H1 (cell line): ENCODE measurements at regions not wholly inside any gene's neighbourhood (a gene's known extent, or its start where the extent isn't known, plus 50 kb on each side); places are given as distances from the start of the nearest gene placed in this dataset.

Experiments
- CTCF ChIA-PET: fragments of 300-600 bp; sonication (Branson Sonifier 250); formaldehyde crosslinking; loops from one replicate; lab custom pipeline; 2021; ENCODE audit not compliant: partially characterized antibody; lab: Charles Lee
- POLR2A ChIA-PET: fragments of 300-600 bp; sonication (Branson Sonifier 250); formaldehyde crosslinking; loops from one replicate; lab custom pipeline; 2021; ENCODE audit warnings: inconsistent platforms; ENCODE audit not compliant: partially characterized antibody; lab: Charles Lee
- DNase-seq, 2 experiments: peaks; one replicate each; pipeline versions ENCODE4 v3.0.0 to v3.0.0-alpha.2; 2010 to 2022; ENCODE audit warnings: low spot score in 2 of 2, low read depth in 1 of 2, mixed read lengths in 1 of 2
- FAIRE-seq: peaks from 2 replicates; lab custom pipeline; 2011; peaks lifted over from hg19 to GRCh38; lab: Jason Lieb, UNC
- H2AFZ ChIP-seq: 2 replicates; pipeline ENCODE4 v1.8.1; 2012; ENCODE audit warnings: low read length, inconsistent platforms
- H2AK5ac ChIP-seq: 2 replicates; pipeline ENCODE4 v1.6.1; 2013; ENCODE audit warnings: low read depth, low read length
- H2BK120ac ChIP-seq: replicated peaks from 2 replicates; pipeline ENCODE3; 2013; ENCODE audit warnings: low read depth, low read length, inconsistent platforms
- H2BK12ac ChIP-seq: 2 replicates; pipeline ENCODE4 v1.6.1; 2013; ENCODE audit warnings: low read depth, low read length
- H2BK15ac ChIP-seq: 2 replicates; pipeline ENCODE4 v1.6.1; 2013; ENCODE audit warnings: low read length
- H2BK20ac ChIP-seq: 2 replicates; pipeline ENCODE4 v1.6.1; 2013; ENCODE audit warnings: low read length
- H2BK5ac ChIP-seq: 2 replicates; pipeline ENCODE4 v1.6.1; 2013; ENCODE audit warnings: low read depth, low read length
- H3K14ac ChIP-seq: 2 replicates; pipeline ENCODE4 v1.6.1; 2013; ENCODE audit warnings: inconsistent platforms; ENCODE audit not compliant: insufficient read length
- H3K18ac ChIP-seq: 2 replicates; pipeline ENCODE4 v1.6.1; 2013; ENCODE audit warnings: low read length; ENCODE audit errors: extremely low read depth
- H3K23ac ChIP-seq: 2 replicates; pipeline ENCODE4 v1.6.1; 2013; ENCODE audit warnings: inconsistent platforms; ENCODE audit not compliant: insufficient read length
- H3K23me2 ChIP-seq: 2 replicates; pipeline ENCODE4 v1.6.1; 2013; ENCODE audit warnings: low read depth, low read length
- H3K27ac ChIP-seq: 2 replicates; pipeline ENCODE4 v1.6.1; 2011; ENCODE audit warnings: low read depth, low read length, inconsistent platforms
- H3K27me3 ChIP-seq, 4 experiments: replicated peaks in 1 of 4; 1 replicate in 1 of 4; 2 replicates in 3 of 4; pipeline versions ENCODE4 v1.6.1 to v1.8.1; 2011 to 2013; ENCODE audit warnings: low read length in 3 of 4, mild to moderate bottlenecking in 3 of 4, inconsistent platforms in 2 of 4, mixed read lengths in 2 of 4, moderate library complexity in 1 of 4; ENCODE audit not compliant: control insufficient read depth in 3 of 4, insufficient read depth in 3 of 4; ENCODE audit errors: extremely low read depth in 1 of 4
- H3K36me3 ChIP-seq, 4 experiments: 2 replicates each; pipeline versions ENCODE4 v1.6.1 to v1.8.1; 2011 to 2013; ENCODE audit warnings: mild to moderate bottlenecking in 4 of 4, low read length in 3 of 4, moderate library complexity in 2 of 4, control low read depth in 1 of 4, inconsistent platforms in 1 of 4; ENCODE audit not compliant: insufficient read depth in 4 of 4, control insufficient read depth in 2 of 4
- H3K4ac ChIP-seq: replicated peaks from 2 replicates; pipeline ENCODE3; 2013; ENCODE audit warnings: low read length, low read depth, mixed read lengths, inconsistent platforms; ENCODE audit not compliant: insufficient read length
- H3K4me1 ChIP-seq, 4 experiments: replicated peaks in 1 of 4; 1 replicate in 1 of 4; 2 replicates in 3 of 4; pipeline versions ENCODE4 v1.6.1 to v1.8.1; 2011 to 2013; ENCODE audit warnings: low read length in 3 of 4, inconsistent platforms in 2 of 4, mixed read lengths in 1 of 4; ENCODE audit not compliant: insufficient read depth in 4 of 4, control insufficient read depth in 3 of 4
- H3K4me2 ChIP-seq, 2 experiments: 2 replicates each; pipeline versions ENCODE4 v1.6.1 to v1.8.1; 2011 to 2013; ENCODE audit warnings: low read depth in 2 of 2, low read length in 2 of 2, control low read depth in 1 of 2, inconsistent platforms in 1 of 2, mild to moderate bottlenecking in 1 of 2; ENCODE audit not compliant: insufficient read depth in 1 of 2
- H3K4me3 ChIP-seq, 4 experiments: fragments of 200-600, 300-600 bp in 1 of 4; sonication (generic), shearing (Covaris generic), sonication (Bioruptor Twin) in 1 of 4; 2 replicates each; pipeline versions ENCODE4 v1.5.1 to v1.8.1; 2011 to 2016; ENCODE audit warnings: low read length in 4 of 4, low read depth in 3 of 4, control low read depth in 2 of 4, inconsistent platforms in 2 of 4, mild to moderate bottlenecking in 2 of 4, mixed read lengths in 1 of 4, moderate library complexity in 1 of 4; ENCODE audit not compliant: insufficient read depth in 2 of 4; ENCODE audit errors: extremely low read depth in 1 of 4
- H3K56ac ChIP-seq: replicated peaks from 2 replicates; pipeline ENCODE3; 2013; ENCODE audit warnings: low read depth, mild to moderate bottlenecking, mixed read lengths, low read length, inconsistent platforms; ENCODE audit not compliant: insufficient read length
- H3K79me1 ChIP-seq: 2 replicates; pipeline ENCODE4 v1.6.1; 2013; ENCODE audit warnings: low read depth, low read length, control low read depth
- H3K79me2 ChIP-seq, 2 experiments: 2 replicates each; pipeline versions ENCODE4 v1.6.1 to v1.8.1; 2012 to 2013; ENCODE audit warnings: low read length in 2 of 2, mild to moderate bottlenecking in 2 of 2, inconsistent platforms in 1 of 2; ENCODE audit not compliant: insufficient read depth in 2 of 2, control insufficient read depth in 1 of 2
- H3K9ac ChIP-seq, 4 experiments: replicated peaks in 1 of 4; 1 replicate in 1 of 4; 2 replicates in 3 of 4; pipeline versions ENCODE4 v1.6.1 to v1.8.1; 2011 to 2013; ENCODE audit warnings: low read depth in 3 of 4, low read length in 3 of 4, control low read depth in 2 of 4, mild to moderate bottlenecking in 2 of 4, moderate library complexity in 2 of 4, inconsistent platforms in 1 of 4; ENCODE audit errors: extremely low read depth in 1 of 4
- H3K9me3 ChIP-seq, 2 experiments: 2 replicates each; pipeline versions ENCODE4 v1.6.1 to v1.8.1; 2012 to 2013; ENCODE audit warnings: mild to moderate bottlenecking in 2 of 2, moderate library complexity in 2 of 2, control low read depth in 1 of 2, inconsistent platforms in 1 of 2, low read depth in 1 of 2, low read length in 1 of 2, mixed read lengths in 1 of 2; ENCODE audit not compliant: insufficient read depth in 2 of 2
- H4K20me1 ChIP-seq, 2 experiments: replicated peaks in 1 of 2; 2 replicates each; pipeline versions ENCODE3 to v1.8.1; 2011 to 2013; ENCODE audit warnings: inconsistent platforms in 2 of 2, low read length in 2 of 2, mild to moderate bottlenecking in 1 of 2; ENCODE audit not compliant: insufficient read depth in 2 of 2, control insufficient read depth in 1 of 2
- H4K5ac ChIP-seq: 2 replicates; pipeline ENCODE4 v1.6.1; 2013; ENCODE audit warnings: low read length, low read depth, mixed read lengths, inconsistent platforms; ENCODE audit not compliant: insufficient read length
- H4K8ac ChIP-seq: 2 replicates; pipeline ENCODE4 v1.8.0; 2013; ENCODE audit warnings: mild to moderate bottlenecking, moderate library complexity, low read length, inconsistent platforms; ENCODE audit not compliant: insufficient read depth; ENCODE audit errors: extremely low read depth
- H4K91ac ChIP-seq: replicated peaks from 2 replicates; pipeline ENCODE3; 2013; ENCODE audit warnings: low read length, mixed read lengths, inconsistent platforms; ENCODE audit not compliant: insufficient read length
- ASH2L ChIP-seq: fragments of 200-600, 300-600 bp; sonication (generic); IDR thresholded peaks from one replicate; pipeline ENCODE4 v1.7.1; 2017; ENCODE audit warnings: low read length
- ATF2 ChIP-seq: IDR thresholded peaks from 2 replicates; pipeline ENCODE4 v1.6.1; 2012; ENCODE audit warnings: low read length, inconsistent platforms
- BCL11A ChIP-seq, 2 experiments: IDR thresholded peaks; one replicate each; pipeline ENCODE4 v1.6.1; 2011; ENCODE audit warnings: low read depth in 2 of 2, low read length in 2 of 2, mild to moderate bottlenecking in 2 of 2
- E2F6 ChIP-seq: IDR thresholded peaks from 2 replicates; pipeline ENCODE4 v1.6.1; 2012; ENCODE audit warnings: inconsistent platforms
- MAX ChIP-seq: IDR thresholded peaks from 2 replicates; pipeline ENCODE4 v1.6.1; 2012; ENCODE audit warnings: inconsistent platforms
- NRF1 ChIP-seq: IDR thresholded peaks from 2 replicates; pipeline ENCODE4 v1.6.1; 2011; ENCODE audit warnings: mild to moderate bottlenecking, low read depth, low read length, improper control_type of control experiment
- POU5F1 ChIP-seq: IDR thresholded peaks from 2 replicates; pipeline ENCODE4 v1.6.1; 2011; ENCODE audit warnings: low read depth, mild to moderate bottlenecking, low read length, moderate library complexity
- SIRT6 ChIP-seq: IDR thresholded peaks from one replicate; pipeline ENCODE4 v1.7.1; 2012; ENCODE audit warnings: low read length, inconsistent platforms
- SP2 ChIP-seq: IDR thresholded peaks from 2 replicates; pipeline ENCODE4 v1.6.1; 2012; ENCODE audit warnings: mild to moderate bottlenecking, low read length, inconsistent platforms
- TAF7 ChIP-seq: optimal IDR thresholded peaks from 2 replicates; pipeline ENCODE3; 2011; ENCODE audit warnings: low read depth, mild to moderate bottlenecking, inconsistent platforms, low read length, moderate library complexity, borderline replicate concordance
- USF2 ChIP-seq: IDR thresholded peaks from 2 replicates; pipeline ENCODE4 v1.6.1; 2011; ENCODE audit warnings: low read length, improper control_type of control experiment
- YY1 ChIP-seq: IDR thresholded peaks from 2 replicates; pipeline ENCODE4 v1.6.1; 2011; ENCODE audit warnings: low read depth, mild to moderate bottlenecking, low read length
- WGBS, 2 experiments: shearing (Covaris generic) in 1 of 2; methylation state at CpG; one replicate each; pipeline versions ENCODE4 v1.1.6 to v1.1.7; 2013 to 2015; ENCODE audit warnings: low lambda C conversion rate in 2 of 2, mixed read lengths in 2 of 2, inconsistent platforms in 1 of 2, low coverage in 1 of 2, missing lambda C conversion rate in 1 of 2; ENCODE audit not compliant: insufficient replicate concordance in 2 of 2, insufficient coverage in 1 of 2, insufficient read length in 1 of 2; ENCODE audit errors: extremely low coverage in 1 of 2, missing lambda C conversion rate in 1 of 2; 5-methylcytosine and 5-hydroxymethylcytosine counted together

GRCh38 chr1:114235960-114236359 is 82.3 kb upstream of the SYT6 start:
- Histone ChIP-seq H3K4me1 (no peaks in the 10 kb centered on the region), H3K79me1 (no peaks in the 10 kb centered on the region), H3K23me2 (no peaks in the 10 kb centered on the region), H3K27ac (no peak overlapping the region), H2BK15ac (no peak overlapping the region), H4K8ac (no peak overlapping the region), H3K9ac (no peak overlapping the region), H4K5ac (no peak overlapping the region), H3K36me3 (no peaks in the 10 kb centered on the region), H3K23ac (no peak overlapping the region), H4K91ac (no peak overlapping the region), H4K20me1 (no peaks in the 10 kb centered on the region), H2AK5ac (no peak overlapping the region), H2BK20ac (no peak overlapping the region), H3K9me3 (peaks cover 2 to 9% of the 10 kb centered on the region in 2 experiments; a peak in 2 of 4 replicates), H3K56ac (no peak overlapping the region), H3K14ac (no peak overlapping the region), H3K27me3 (no peaks in the 10 kb centered on the region), H3K4me2 (no peak overlapping the region), H3K79me2 (no peaks in the 10 kb centered on the region), H2BK5ac (no peak overlapping the region), H2AFZ (no peak overlapping the region), H2BK12ac (no peak overlapping the region), H3K4me3 (no peak overlapping the region), H3K18ac (no peak overlapping the region), H2BK120ac (no peak overlapping the region), H3K4ac (no peak overlapping the region)
- no peak for FAIRE-seq
- 97% methylated on average over 4 of the region's 4 CpGs; no CpG with 5 or more reads in 1 of the 2 experiments for WGBS, 2 experiments
- CTCF ChIA-PET: interaction anchor here (0.8 to 2.2 kb wide), 3 partner anchors 15 to 257 kb away, joined by 3 to 6 read pairs (median 3); partner anchors contain the start of gene OLFML3
- DNase-seq: no peak
- POLR2A ChIA-PET: no interaction called here
- TF ChIP-seq USF2 (no peak), ATF2 (no peak), TAF7 (no peak), ASH2L (no peak), SIRT6 (no peak), YY1 (no peak), POU5F1 (no peak), BCL11A (IDR thresholded peaks at IDR 0.05; ENCODE audit: low read depth in 2 of 2, low read length in 2 of 2) (no peak), SP2 (no peak), NRF1 (no peak), MAX (no peak), E2F6 (no peak)
